HG03045 (cell line): ENCODE measurements at regions not wholly inside any gene's neighbourhood (a gene's known extent, or its start where the extent isn't known, plus 50 kb on each side); places are given as distances from the start of the nearest gene placed in this dataset.
"Not testable (repeated sequence)": the region's sequence is repeated elsewhere in the genome, so short reads cannot be mapped to it uniquely, and the experiment has no call there.

Experiments used
- ATAC-seq: cut with Tn5 transposase; IDR thresholded peaks from one replicate; pipeline ENCODE4 v1.9.1; 2021; ENCODE audit warnings: mild to moderate bottlenecking, moderate library complexity; ENCODE audit not compliant: unreplicated experiment

DNA sequence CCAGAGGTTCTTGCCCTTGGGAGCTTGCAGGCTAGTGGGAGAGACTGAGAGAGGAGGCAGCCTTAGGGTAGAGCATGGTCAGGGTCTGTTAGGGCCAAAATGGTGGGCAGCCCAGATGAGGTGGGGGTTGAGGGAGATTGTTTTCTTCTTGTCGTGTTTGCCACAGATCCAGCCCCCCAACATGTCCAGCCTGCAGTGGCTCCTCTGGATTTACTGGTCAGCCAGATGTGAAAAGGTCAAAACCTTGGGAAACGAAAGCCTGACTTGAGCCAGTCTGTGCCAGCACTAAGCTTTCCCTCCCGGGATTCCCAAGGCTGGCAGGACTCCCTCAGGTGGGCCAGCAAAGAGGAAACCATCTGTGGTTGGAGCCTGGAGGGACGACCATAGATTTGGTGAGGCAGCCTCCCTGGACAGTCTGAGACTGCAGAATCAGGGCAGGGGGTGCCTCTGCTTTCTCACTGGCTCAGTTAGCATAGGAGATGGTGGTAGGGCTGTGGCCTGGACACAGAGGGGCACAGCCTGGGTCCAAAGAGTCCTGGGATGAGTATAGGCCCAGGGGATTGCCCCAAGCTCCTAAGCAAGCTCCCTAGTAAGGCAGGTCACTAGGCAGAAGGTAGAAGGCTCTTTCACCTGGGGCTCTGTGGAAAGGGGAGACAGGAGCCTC is 51.2 kb upstream of the PRR23C start:
- ATAC-seq = no peak

GRCh38 chr3:139096670-139097069 is 52.0 kb upstream of the PRR23C start:
- ATAC-seq = no peak

DNA sequence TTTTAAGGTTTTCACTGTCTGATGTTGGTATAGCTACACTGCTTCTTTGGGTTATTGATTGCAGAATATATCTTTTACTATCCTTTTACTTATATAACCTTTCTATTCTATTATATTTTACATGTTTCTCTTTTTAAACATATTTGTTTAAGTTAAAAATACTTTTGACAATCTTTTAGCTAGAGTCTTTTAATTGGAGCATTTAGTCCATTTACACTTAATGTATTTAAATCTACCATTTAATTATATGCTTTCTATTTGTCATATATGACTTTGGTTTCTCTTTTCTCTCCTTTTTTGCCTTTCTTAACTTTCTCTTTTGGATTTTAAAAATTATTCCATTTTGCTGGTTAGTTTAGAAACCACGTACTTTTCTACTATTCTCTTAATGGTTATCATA is 53.7 kb upstream of the PRR23C start:
- ATAC-seq = no peak

DNA sequence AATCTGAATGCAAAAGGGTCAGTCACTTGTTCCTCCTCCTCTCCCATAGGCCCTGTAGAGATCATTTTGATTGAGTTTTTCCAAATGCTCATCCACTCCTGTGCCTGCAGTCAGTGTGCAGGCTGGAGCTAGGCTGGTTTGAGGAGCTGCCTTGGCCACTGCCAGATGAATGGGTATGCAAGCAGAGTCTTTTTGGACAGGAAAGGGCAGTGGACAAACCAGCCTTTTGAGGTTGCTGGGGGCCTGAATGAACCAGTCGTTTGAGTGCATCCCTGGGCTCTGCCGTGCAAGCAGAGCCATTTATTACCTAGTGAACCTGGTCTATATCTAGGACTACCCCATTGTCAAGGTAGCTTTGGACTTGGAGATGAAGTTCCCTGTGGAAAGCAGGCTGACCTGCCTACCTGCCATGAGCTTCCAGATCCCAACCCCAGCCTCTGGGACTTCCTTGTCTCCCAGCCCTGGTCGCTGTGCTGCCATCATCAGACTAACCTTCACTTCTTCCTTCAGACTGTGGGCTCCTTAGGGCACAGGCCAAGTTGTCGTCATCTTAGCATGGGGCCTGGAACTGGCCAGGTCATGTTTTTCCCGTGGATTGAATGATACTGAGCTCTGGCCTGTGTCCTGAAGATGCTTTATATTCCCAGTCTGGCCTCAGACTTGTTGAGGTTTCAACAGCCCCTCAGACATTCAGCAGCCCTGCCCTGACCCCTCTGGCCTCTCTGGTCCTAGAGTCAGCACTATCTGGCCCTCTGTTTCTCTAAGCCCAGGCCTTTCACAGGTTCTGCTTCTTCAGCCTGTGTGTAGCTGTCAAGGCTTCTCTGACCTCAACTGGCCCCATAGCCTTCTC is 55.5 kb upstream of the PRR23C start:
- ATAC-seq = no peak

GRCh38 chr3:139100821-139101220 is 56.1 kb upstream of the PRR23C start:
- no peak for ATAC-seq

- no peak for ATAC-seq
These were observed 56.7 kb upstream of the PRR23C start for GRCh38 chr3:139101396-139101795.

- no peak for ATAC-seq
These were observed 58.8 kb upstream of the PRR23C start for GRCh38 chr3:139103484-139103883.

- no peak for ATAC-seq
These were observed 59.4 kb upstream of the PRR23C start for GRCh38 chr3:139104062-139104461.

DNA sequence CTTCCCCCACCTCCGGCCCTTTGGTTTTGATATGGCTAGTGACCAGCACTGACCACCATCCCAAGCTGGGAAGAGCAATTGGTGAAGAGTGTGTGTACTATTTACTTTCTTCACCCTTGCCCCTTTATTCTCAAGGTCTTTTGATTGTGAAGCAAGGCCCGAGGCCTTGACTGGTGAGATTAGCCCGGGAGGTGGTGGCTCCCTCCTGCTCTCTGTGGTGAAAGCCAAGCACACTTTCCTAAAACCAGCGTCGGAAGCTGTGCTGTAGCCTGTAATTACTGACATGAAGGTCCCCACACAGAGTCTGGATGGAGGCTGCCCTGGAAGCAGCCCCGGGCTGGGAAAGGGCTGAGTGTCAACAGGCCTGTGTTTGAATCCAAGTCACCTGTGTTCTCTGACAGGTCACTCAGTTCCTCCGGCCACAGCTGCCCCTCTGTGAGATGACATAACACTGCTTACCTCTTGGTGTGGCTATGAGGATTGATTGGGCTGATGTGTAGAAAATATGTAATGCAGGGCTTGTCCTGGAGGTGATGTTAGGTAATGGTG is 60.5 kb upstream of the PRR23C start:
- ATAC-seq = no peak

GRCh38 chr3:139106013-139106932 is 61.6 kb upstream of the PRR23C start:
- no peak for ATAC-seq

GRCh38 chr3:139107424-139108252 is 62.9 kb upstream of the PRR23C start:
- no peak for ATAC-seq

DNA sequence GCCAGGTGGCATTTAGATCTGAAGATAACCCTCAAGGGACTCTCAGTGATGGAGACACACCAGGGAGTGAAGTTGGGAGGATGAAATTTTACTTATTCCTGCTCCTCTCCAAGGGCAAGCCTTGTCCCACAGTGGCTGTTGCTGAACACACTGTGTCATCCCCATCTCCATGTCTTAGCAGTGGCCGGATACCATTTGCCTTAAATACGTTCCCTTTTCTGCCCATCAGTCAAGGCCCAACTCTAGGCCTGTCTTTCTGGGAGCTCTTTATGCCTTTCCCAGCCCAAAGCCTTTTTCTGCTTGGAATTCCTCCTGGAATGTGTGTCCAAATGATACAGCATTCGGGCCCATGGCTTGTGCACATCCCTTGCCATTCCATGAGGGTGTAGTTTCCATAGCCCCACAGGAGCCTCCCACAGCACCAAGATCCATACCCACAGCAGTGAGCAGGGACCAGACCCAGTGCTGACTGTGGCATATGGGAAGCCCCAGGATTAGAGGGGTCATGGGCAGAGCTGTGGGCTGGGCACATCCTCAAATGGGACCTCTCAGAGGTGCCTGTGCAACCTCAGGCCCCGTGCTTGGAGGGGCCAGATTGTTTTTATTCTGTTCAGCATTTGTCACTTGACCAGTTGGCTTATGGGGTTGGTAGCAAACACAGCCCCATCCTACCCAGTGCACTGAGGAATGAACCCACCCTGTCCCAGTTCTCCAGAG is 63.7 kb upstream of the PRR23C start:
- no peak for ATAC-seq

DNA sequence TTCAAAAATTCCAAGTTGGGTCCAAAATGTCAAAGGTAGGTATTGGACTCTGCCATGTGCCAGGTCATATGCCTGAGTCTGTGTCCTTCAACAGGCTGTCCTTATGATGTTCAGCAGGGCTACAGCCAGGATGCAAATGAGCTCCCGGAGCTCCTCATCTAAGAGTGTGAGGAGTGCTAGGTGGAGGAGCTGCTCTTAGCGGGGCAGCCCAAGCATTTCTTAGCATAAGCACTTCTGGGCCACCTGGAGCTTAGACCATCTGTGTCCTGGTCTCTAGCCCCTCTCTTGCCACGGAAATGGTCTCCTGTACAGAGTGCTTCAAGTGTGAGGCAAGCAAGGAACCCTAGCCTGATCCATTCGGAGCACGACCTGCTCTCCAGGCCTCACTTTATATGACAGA is 64.6 kb upstream of the PRR23C start:
- ATAC-seq = no peak

- ATAC-seq = no peak
These were observed 65.6 kb upstream of the PRR23C start for GRCh38 chr3:139110072-139110830.

- not testable (repeated sequence) for ATAC-seq
These were observed 66.2 kb upstream of the PRR23C start for GRCh38 chr3:139110929-139111328.

- peak; percentile 56 for ATAC-seq
These were observed 66.9 kb upstream of the PRR23C start for GRCh38 chr3:139111392-139112229.

- no peak for ATAC-seq
These were observed 67.5 kb upstream of the PRR23C start for GRCh38 chr3:139112230-139112558.
